A549 (cell line): ENCODE measurements at regions not wholly inside any gene's neighbourhood (a gene's known extent, or its start where the extent isn't known, plus 50 kb on each side); places are given as distances from the start of the nearest gene placed in this dataset.
A peak's percentile ranks its signal among the peaks of the same experiment; 100 is the strongest.

ENCODE experiments used
- ATAC-seq, 2 experiments: fragments of 200-7000 bp in 1 of 2; fragments of >200 bp in 1 of 2; cut with Nextera tagmentation in 1 of 2; cut with Tn5 transposase in 1 of 2; 3 replicates each; pipeline versions ENCODE4 v1.8.0 to v1.9.1; 2018 to 2020; ENCODE audit warnings: mild to moderate bottlenecking in 1 of 2, moderate library complexity in 1 of 2
- CTCF ChIA-PET: fragments of 300-600 bp; sonication (Branson Sonifier 250); formaldehyde crosslinking; extraction: SDS; loops from one replicate; lab custom pipeline; 2021; ENCODE audit warnings: antibody characterized with exemption, inconsistent platforms; lab: Yijun Ruan, JAX
- POLR2A ChIA-PET: fragments of 350-600 bp; formaldehyde crosslinking; extraction: SDS; loops from one replicate; lab custom pipeline; 2021; ENCODE audit warnings: antibody characterized with exemption, inconsistent platforms; lab: Yijun Ruan, JAX
- DNase-seq, 2 experiments: peaks; one replicate each; pipeline versions ENCODE4 v3.0.0 to v3.0.0-alpha.2; 2011 to 2016; ENCODE audit warnings: low read depth in 1 of 2, low spot score in 1 of 2
- FAIRE-seq: peaks from 2 replicates; lab custom pipeline; 2011; peaks lifted over from hg19 to GRCh38; lab: Jason Lieb, UNC
- H3K27ac ChIP-seq, 2 experiments: fragments of >200 bp; sonication (Bioruptor Twin); formaldehyde crosslinking; 3 replicates each; pipeline ENCODE4 v1.5.1; 2016 to 2017
- H3K4me1 ChIP-seq: fragments of >200 bp; sonication (Bioruptor Twin); formaldehyde crosslinking; 3 replicates; pipeline ENCODE4 v1.6.1; 2016
- H3K4me2 ChIP-seq: fragments of >200 bp; sonication (Bioruptor Twin); formaldehyde crosslinking; 3 replicates; pipeline ENCODE4 v1.6.1; 2016
- H3K4me3 ChIP-seq: fragments of >200 bp; sonication (Bioruptor Twin); formaldehyde crosslinking; 3 replicates; pipeline ENCODE4 v1.5.1; 2016
- H3K9me3 ChIP-seq: fragments of >200 bp; sonication (Bioruptor Twin); formaldehyde crosslinking; 3 replicates; pipeline ENCODE4 v1.6.1; 2016
- BHLHE40 ChIP-seq: IDR thresholded peaks from 2 replicates; pipeline ENCODE4 v1.6.1; 2012; ENCODE audit warnings: low read depth, low read length, inconsistent platforms
- CEBPB ChIP-seq, 2 experiments: fragments of >200 bp in 1 of 2; sonication (Bioruptor Twin) in 1 of 2; formaldehyde crosslinking in 1 of 2; IDR thresholded peaks; 2 replicates each; pipeline ENCODE4 v1.6.1; 2012 to 2016
- EHF ChIP-seq: fragments of 250-450 bp; sonication (Bioruptor Pico); IDR thresholded peaks from 2 replicates; pipeline ENCODE4 v1.5.0; 2020; ENCODE audit warnings: mild to moderate bottlenecking
- EHMT2 ChIP-seq: fragments of 200-600 bp; sonication (generic); IDR thresholded peaks from 2 replicates; pipeline ENCODE4 v1.6.1; 2016; ENCODE audit warnings: antibody characterized with exemption, low read depth, mild to moderate bottlenecking, moderate library complexity
- ESRRA ChIP-seq: fragments of 150-350 bp; IDR thresholded peaks from 2 replicates; pipeline ENCODE4 v1.6.1; 2014; ENCODE audit warnings: mild to moderate bottlenecking, low read length, borderline replicate concordance
- GATA3 ChIP-seq: IDR thresholded peaks from 2 replicates; pipeline ENCODE4 v1.6.1; 2012; ENCODE audit warnings: borderline replicate concordance
- HDAC2 ChIP-seq: fragments of 200-600 bp; sonication (generic); IDR thresholded peaks from 2 replicates; pipeline ENCODE4 v1.6.1; 2016
- HOXB13 ChIP-seq: fragments of 250-450 bp; sonication (Bioruptor Pico); IDR thresholded peaks from 2 replicates; pipeline ENCODE4 v1.5.0; 2020; ENCODE audit warnings: low read depth, mild to moderate bottlenecking, moderate library complexity
- JUN ChIP-seq, 2 experiments: fragments of >200 bp; sonication (Bioruptor Twin); formaldehyde crosslinking; IDR thresholded peaks; 2 replicates in 1 of 2; 3 replicates in 1 of 2; pipeline ENCODE4 v1.6.1; 2016 to 2017
- JUNB ChIP-seq: fragments of >200 bp; sonication (Bioruptor Twin); formaldehyde crosslinking; IDR thresholded peaks from 2 replicates; pipeline ENCODE4 v1.6.1; 2016
- KDM1A ChIP-seq: fragments of 200-600 bp; sonication (generic); IDR thresholded peaks from 2 replicates; pipeline ENCODE4 v1.6.1; 2016; ENCODE audit warnings: low read depth, mild to moderate bottlenecking
- MAZ ChIP-seq: fragments of 150-350 bp; IDR thresholded peaks from 2 replicates; pipeline ENCODE4 v1.6.1; 2014; ENCODE audit warnings: antibody characterized with exemption, low read depth, low read length, borderline replicate concordance
- RAD21 ChIP-seq, 2 experiments: fragments of >200 bp in 1 of 2; sonication (Bioruptor Twin) in 1 of 2; formaldehyde crosslinking in 1 of 2; IDR thresholded peaks in 1 of 2; conservative IDR thresholded peaks in 1 of 2; 2 replicates in 1 of 2; 3 replicates in 1 of 2; pipeline ENCODE4 v1.6.1; 2012 to 2018; ENCODE audit warnings: inconsistent platforms in 1 of 2
- RNF2 ChIP-seq: fragments of 200-600 bp; sonication (generic); IDR thresholded peaks from 2 replicates; pipeline ENCODE4 v1.6.1; 2016; ENCODE audit warnings: low read depth, mild to moderate bottlenecking, antibody characterized with exemption, moderate library complexity, borderline replicate concordance
- TFCP2L1 ChIP-seq: fragments of 250-450 bp; sonication (Bioruptor Pico); IDR thresholded peaks from 2 replicates; pipeline ENCODE4 v1.5.0; 2021; ENCODE audit warnings: mild to moderate bottlenecking
- WGBS: methylation state at CpG from one replicate; pipeline ENCODE4 v1.1.6; 2017; ENCODE audit errors: missing lambda C conversion rate; 5-methylcytosine and 5-hydroxymethylcytosine counted together
- TF ChIP-seq, protein P1 (sequence below): fragments of >200 bp; sonication (Bioruptor Twin); formaldehyde crosslinking; IDR thresholded peaks from 2 replicates; pipeline ENCODE4 v1.6.1; 2016
- TF ChIP-seq, protein P2 (sequence below): fragments of >200 bp; sonication (Bioruptor Twin); formaldehyde crosslinking; IDR thresholded peaks from 3 replicates; pipeline ENCODE4 v1.6.1; 2016
- TF ChIP-seq, protein P3 (sequence below): fragments of 450-650 bp; IDR thresholded peaks from 2 replicates; pipeline ENCODE4 v1.6.1; 2014; ENCODE audit warnings: antibody characterized with exemption
- TF ChIP-seq, protein P4 (sequence below): IDR thresholded peaks from 2 replicates; pipeline ENCODE4 v1.6.1; 2012
- TF ChIP-seq, protein P5 (sequence below): fragments of 250-450 bp; sonication (Bioruptor Pico); IDR thresholded peaks from 2 replicates; pipeline ENCODE4 v1.5.0; 2020; ENCODE audit warnings: low read depth, mild to moderate bottlenecking, moderate library complexity

DNA sequence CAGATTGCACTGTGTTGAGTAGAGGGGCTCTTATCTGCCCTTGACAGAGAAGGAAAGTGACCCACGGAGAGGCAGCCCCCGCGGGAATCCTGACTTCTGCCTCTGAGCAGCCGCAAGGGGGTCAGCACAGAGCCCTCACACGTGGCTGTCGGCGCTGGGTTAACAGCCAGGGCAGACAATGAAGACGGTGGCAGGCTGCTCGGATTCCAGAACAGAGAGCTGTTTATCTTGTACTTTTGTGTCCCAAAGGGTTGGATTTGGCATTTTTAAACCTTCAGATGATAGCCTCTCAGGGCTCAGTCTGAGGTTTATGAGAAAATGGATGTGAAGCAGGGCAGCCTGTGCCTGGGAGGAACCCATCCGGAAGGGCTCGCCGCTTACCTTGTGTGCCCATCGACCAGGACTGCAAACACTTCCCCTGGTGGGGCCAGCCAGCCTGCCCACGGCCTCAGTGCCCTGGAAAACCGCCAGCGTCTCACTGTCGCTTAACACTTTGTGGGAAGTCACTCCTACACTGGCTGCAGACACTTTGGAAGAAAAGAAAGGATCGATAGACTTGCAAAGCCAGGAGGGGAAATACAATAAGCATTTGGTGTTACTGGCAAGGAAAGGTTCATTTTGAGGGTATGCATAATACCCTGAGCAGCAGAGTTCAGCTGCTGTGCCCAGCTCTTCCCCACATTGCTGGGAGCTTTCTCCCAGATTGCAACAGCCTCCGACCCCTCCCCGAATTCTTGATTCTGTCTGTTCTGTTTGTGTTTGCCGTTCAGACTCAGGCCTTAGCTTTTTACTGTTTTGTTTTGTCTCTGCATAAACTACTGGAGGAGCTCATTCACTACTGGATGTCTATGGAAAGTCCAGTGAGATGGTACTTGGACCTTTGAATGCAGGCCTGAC lies 325.3 kb upstream of the MYT1L start:
- 26% methylated on average over 21 of the region's 21 CpGs for WGBS
- ATAC-seq (peak in 1 of 2 experiments; percentile 46; a peak in 3 of 6 replicates), DNase-seq (no peak), FAIRE-seq (no peak)
- no peak overlapping the region for H3K4me3 ChIP-seq
- CTCF ChIA-PET: no interaction called here
- no peak overlapping the region for H3K4me2 ChIP-seq
- TF ChIP-seq GATA3: no peak
- no peak for TF ChIP-seq TFCP2L1
- TF ChIP-seq MAZ: no peak
- no peak for TF ChIP-seq JUN (IDR thresholded peaks at IDR 0.05)
- TF ChIP-seq JUNB: no peak
- TF ChIP-seq, protein P1, sequence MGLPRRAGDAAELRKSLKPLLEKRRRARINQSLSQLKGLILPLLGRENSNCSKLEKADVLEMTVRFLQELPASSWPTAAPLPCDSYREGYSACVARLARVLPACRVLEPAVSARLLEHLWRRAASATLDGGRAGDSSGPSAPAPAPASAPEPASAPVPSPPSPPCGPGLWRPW: no peak
- no peak for TF ChIP-seq HOXB13 (CRISPR knock-in tag)
- no peak for TF ChIP-seq EHF
- TF ChIP-seq, protein P2, sequence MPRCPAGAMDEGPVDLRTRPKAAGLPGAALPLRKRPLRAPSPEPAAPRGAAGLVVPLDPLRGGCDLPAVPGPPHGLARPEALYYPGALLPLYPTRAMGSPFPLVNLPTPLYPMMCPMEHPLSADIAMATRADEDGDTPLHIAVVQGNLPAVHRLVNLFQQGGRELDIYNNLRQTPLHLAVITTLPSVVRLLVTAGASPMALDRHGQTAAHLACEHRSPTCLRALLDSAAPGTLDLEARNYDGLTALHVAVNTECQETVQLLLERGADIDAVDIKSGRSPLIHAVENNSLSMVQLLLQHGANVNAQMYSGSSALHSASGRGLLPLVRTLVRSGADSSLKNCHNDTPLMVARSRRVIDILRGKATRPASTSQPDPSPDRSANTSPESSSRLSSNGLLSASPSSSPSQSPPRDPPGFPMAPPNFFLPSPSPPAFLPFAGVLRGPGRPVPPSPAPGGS: no peak
- TF ChIP-seq, protein P3, sequence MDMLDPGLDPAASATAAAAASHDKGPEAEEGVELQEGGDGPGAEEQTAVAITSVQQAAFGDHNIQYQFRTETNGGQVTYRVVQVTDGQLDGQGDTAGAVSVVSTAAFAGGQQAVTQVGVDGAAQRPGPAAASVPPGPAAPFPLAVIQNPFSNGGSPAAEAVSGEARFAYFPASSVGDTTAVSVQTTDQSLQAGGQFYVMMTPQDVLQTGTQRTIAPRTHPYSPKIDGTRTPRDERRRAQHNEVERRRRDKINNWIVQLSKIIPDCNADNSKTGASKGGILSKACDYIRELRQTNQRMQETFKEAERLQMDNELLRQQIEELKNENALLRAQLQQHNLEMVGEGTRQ: no peak
- no peak for TF ChIP-seq ESRRA
- TF ChIP-seq, protein P4, sequence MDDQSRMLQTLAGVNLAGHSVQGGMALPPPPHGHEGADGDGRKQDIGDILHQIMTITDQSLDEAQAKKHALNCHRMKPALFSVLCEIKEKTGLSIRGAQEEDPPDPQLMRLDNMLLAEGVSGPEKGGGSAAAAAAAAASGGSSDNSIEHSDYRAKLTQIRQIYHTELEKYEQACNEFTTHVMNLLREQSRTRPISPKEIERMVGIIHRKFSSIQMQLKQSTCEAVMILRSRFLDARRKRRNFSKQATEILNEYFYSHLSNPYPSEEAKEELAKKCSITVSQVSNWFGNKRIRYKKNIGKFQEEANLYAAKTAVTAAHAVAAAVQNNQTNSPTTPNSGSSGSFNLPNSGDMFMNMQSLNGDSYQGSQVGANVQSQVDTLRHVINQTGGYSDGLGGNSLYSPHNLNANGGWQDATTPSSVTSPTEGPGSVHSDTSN: no peak
- no peak for TF ChIP-seq HDAC2
- no peak for TF ChIP-seq CEBPB (IDR thresholded peaks at IDR 0.05)
- no peak for TF ChIP-seq RNF2
- TF ChIP-seq EHMT2: no peak
- no peak for TF ChIP-seq BHLHE40
- H3K9me3 ChIP-seq: peaks cover 5% of the 10 kb centered on the region; the same call in 2 of the 3 replicates
- no peak overlapping the region for H3K27ac ChIP-seq
- POLR2A ChIA-PET: no interaction called here
- peaks cover 8% of the 10 kb centered on the region for H3K4me1 ChIP-seq

DNA sequence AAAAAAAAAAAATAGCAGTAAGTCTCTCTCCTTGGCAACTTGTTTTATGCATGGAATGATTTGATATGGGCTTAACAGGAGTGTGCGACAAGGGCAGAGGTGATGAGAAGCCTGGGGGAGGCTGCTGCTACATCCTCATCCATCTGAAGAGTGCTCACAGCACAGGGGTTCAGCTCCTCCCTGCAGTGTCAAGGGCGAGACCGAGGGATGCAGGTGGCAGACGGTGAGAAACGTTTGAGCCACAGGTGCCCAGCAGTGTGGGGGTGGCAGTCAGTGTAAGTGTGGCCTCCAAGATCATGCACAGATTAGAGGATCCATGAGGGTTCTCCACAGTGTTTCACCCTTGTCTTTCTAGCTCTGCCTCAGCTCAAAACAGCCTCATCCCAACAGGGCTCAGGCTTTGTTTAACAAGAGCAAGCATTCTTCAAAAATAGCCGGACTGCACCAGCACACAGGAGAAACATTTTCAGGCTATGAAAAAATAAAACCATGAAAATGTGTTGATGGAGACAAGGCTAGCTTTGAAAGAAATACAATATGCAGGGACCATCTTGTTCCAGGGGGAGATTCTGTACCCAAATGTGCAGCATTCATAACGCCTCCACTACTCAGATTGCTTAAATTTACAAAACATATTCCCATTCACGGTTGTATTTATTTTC lies 324.5 kb upstream of the MYT1L start:
- Histone ChIP-seq H3K4me1 (peaks cover under 1% of the 10 kb centered on the region; the same call in 1 of the 3 replicates), H3K9me3 (peaks cover 5% of the 10 kb centered on the region; the same call in 2 of the 3 replicates), H3K27ac (no peak overlapping the region), H3K4me3 (no peak overlapping the region), H3K4me2 (no peak overlapping the region)
- WGBS: 45% methylated on average over 8 of the region's 8 CpGs
- TF ChIP-seq, protein P5, sequence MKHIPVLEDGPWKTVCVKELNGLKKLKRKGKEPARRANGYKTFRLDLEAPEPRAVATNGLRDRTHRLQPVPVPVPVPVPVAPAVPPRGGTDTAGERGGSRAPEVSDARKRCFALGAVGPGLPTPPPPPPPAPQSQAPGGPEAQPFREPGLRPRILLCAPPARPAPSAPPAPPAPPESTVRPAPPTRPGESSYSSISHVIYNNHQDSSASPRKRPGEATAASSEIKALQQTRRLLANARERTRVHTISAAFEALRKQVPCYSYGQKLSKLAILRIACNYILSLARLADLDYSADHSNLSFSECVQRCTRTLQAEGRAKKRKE (CRISPR knock-in tag): no peak
- TF ChIP-seq KDM1A: no peak
- TF ChIP-seq RAD21 (conservative IDR thresholded peaks at IDR 0.05 in 1 of 2, IDR thresholded peaks at IDR 0.05 in 1 of 2): no peak
- no peak for DNase-seq
- ChIA-PET POLR2A (no interaction called here), CTCF (interaction anchor here (0.6 kb wide), 1 partner anchor 171 kb away, joined by 3 read pairs; no protein-coding TSS in a partner anchor)
- no peak for FAIRE-seq
- no peak; a peak in 2 of 6 replicates for ATAC-seq
